ENCODE measurements at regions not wholly inside any gene's neighbourhood (a gene's known extent, or its start where the extent isn't known, plus 50 kb on each side); places are given as distances from the start of the nearest gene placed in this dataset.

DNA sequence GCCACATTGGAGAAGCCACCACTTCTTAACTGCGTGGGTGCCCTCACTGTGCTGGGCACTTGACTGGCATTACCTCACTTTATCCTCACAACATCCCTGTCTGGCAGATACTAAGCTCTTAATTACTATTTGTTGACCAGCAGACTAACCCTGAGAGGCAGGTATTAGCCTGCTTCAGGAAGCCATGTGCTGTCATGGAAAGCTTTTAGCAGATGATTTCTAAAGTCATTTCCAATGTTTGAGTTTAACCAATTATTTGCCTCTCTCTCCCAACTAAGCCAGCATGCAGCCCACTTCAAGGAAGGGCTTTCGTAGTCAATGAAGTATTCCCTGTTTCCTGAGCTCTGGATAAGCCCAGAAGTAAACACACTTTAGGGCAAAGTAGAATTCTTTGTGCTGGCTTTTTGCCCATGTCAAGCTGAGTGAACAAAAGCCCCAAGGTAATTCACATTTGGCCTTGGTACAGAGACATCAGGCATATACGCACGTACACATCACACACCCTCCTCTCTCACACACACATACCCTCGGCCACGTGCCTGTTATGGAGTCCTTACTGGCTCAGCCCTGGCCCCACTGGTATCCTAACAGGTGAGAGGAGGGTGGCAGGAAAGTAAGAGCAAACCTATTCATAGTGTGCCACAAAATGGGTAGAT is 108.6 kb downstream of the C1D start (continued):
- peak; percentile 95 for TF ChIP-seq PITX1 (CRISPR knock-in tag; IDR thresholded peaks at IDR 0.05)
- peak; percentile 37; the same call in 1 of the 2 replicates for TF ChIP-seq MYPOP (CRISPR knock-in tag; IDR thresholded peaks at IDR 0.05)
- TF ChIP-seq NFE2 (CRISPR knock-in tag; IDR thresholded peaks at IDR 0.05): no peak
- no peak for TF ChIP-seq NKX3-1 (CRISPR knock-in tag; IDR thresholded peaks at IDR 0.05)
- no peak for TF ChIP-seq ZC3H4 (CRISPR knock-in tag; IDR thresholded peaks at IDR 0.05; ENCODE audit: borderline replicate concordance)
- TF ChIP-seq, protein P1, sequence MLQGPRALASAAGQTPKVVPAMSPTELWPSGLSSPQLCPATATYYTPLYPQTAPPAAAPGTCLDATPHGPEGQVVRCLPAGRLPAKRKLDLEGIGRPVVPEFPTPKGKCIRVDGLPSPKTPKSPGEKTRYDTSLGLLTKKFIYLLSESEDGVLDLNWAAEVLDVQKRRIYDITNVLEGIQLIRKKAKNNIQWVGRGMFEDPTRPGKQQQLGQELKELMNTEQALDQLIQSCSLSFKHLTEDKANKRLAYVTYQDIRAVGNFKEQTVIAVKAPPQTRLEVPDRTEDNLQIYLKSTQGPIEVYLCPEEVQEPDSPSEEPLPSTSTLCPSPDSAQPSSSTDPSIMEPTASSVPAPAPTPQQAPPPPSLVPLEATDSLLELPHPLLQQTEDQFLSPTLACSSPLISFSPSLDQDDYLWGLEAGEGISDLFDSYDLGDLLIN (CRISPR knock-in tag; IDR thresholded peaks at IDR 0.05; ENCODE audit: borderline replicate concordance): no peak
- TF ChIP-seq MIXL1 (CRISPR knock-in tag; IDR thresholded peaks at IDR 0.05): peak; percentile 34; the same call in 1 of the 2 replicates
- peak; percentile 42; the same call in 1 of the 2 replicates for TF ChIP-seq FOXO1 (CRISPR knock-in tag; IDR thresholded peaks at IDR 0.05)
- no peak for TF ChIP-seq ZNF136 (CRISPR knock-in tag; IDR thresholded peaks at IDR 0.05; ENCODE audit: low read depth)
- no peak for TF ChIP-seq ZSCAN20 (CRISPR knock-in tag; IDR thresholded peaks at IDR 0.05; ENCODE audit: borderline replicate concordance)
- TF ChIP-seq FLYWCH1 (CRISPR knock-in tag; IDR thresholded peaks at IDR 0.05): no peak
- TF ChIP-seq, protein P2, sequence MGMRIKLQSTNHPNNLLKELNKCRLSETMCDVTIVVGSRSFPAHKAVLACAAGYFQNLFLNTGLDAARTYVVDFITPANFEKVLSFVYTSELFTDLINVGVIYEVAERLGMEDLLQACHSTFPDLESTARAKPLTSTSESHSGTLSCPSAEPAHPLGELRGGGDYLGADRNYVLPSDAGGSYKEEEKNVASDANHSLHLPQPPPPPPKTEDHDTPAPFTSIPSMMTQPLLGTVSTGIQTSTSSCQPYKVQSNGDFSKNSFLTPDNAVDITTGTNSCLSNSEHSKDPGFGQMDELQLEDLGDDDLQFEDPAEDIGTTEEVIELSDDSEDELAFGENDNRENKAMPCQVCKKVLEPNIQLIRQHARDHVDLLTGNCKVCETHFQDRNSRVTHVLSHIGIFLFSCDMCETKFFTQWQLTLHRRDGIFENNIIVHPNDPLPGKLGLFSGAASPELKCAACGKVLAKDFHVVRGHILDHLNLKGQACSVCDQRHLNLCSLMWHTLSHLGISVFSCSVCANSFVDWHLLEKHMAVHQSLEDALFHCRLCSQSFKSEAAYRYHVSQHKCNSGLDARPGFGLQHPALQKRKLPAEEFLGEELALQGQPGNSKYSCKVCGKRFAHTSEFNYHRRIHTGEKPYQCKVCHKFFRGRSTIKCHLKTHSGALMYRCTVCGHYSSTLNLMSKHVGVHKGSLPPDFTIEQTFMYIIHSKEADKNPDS (CRISPR knock-in tag; IDR thresholded peaks at IDR 0.05): peak; percentile 78; the same call in 1 of the 2 replicates
- TF ChIP-seq, protein P3, sequence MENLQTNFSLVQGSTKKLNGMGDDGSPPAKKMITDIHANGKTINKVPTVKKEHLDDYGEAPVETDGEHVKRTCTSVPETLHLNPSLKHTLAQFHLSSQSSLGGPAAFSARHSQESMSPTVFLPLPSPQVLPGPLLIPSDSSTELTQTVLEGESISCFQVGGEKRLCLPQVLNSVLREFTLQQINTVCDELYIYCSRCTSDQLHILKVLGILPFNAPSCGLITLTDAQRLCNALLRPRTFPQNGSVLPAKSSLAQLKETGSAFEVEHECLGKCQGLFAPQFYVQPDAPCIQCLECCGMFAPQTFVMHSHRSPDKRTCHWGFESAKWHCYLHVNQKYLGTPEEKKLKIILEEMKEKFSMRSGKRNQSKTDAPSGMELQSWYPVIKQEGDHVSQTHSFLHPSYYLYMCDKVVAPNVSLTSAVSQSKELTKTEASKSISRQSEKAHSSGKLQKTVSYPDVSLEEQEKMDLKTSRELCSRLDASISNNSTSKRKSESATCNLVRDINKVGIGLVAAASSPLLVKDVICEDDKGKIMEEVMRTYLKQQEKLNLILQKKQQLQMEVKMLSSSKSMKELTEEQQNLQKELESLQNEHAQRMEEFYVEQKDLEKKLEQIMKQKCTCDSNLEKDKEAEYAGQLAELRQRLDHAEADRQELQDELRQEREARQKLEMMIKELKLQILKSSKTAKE (CRISPR knock-in tag; IDR thresholded peaks at IDR 0.05; ENCODE audit: borderline replicate concordance): peak; percentile 67
- TF ChIP-seq ZNF670 (CRISPR knock-in tag; IDR thresholded peaks at IDR 0.05; ENCODE audit: borderline replicate concordance): no peak; the same call in 1 of the 2 replicates
- TF ChIP-seq, protein P4, sequence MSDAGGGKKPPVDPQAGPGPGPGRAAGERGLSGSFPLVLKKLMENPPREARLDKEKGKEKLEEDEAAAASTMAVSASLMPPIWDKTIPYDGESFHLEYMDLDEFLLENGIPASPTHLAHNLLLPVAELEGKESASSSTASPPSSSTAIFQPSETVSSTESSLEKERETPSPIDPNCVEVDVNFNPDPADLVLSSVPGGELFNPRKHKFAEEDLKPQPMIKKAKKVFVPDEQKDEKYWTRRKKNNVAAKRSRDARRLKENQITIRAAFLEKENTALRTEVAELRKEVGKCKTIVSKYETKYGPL (CRISPR knock-in tag; IDR thresholded peaks at IDR 0.05): no peak
- TF ChIP-seq PAX8 (CRISPR knock-in tag; IDR thresholded peaks at IDR 0.05; ENCODE audit: borderline replicate concordance): no peak
- no peak for TF ChIP-seq ZSCAN12 (CRISPR knock-in tag; IDR thresholded peaks at IDR 0.05)
- no peak for TF ChIP-seq RAD51 (IDR thresholded peaks at IDR 0.05; ENCODE audit: borderline replicate concordance)
